ENCODE measurements at regions not wholly inside any gene's neighbourhood (a gene's known extent, or its start where the extent isn't known, plus 50 kb on each side); places are given as distances from the start of the nearest gene placed in this dataset.
"Not testable (repeated sequence)": the region's sequence is repeated elsewhere in the genome, so short reads cannot be mapped to it uniquely, and the experiment has no call there.

DNA sequence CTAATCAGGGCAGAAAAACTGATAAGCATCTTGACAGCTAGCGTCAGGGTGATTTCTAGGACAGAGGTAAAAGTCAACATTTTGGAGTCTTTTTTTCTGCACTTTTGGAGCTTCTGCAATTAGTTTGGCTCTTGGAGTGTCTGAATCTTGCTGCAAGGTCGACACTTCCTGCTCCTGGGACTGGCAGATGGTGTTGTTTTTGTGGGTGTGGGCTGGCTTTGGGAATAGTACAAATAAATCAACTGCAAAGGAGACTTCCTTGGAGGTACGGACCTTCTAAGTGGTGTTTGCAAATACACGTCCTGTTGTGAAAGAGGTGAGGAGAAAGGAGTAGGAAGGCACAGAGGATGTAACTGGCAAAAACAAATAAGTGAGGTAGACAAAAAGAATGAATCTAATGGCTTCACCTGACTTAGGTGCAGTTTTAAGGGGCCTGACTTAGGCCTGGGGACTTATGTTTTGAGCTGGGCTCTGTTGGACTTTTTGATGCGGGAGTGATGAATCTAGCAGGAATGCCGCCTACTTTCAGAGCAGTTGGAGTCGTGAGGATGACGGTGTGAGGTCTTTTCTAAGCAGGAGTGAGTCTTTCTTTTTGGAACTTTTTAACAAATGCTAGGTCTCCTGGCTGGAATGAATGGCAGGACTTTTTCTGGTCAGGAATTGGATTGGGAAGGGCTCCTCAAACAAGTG lies 195.1 kb downstream of the OTOP1 start:
- DNase-seq, result peak; percentile 25 to 30
- not testable (repeated sequence) for H3K27me3 ChIP-seq (ENCODE audit: control insufficient read depth in 3 of 3, insufficient read depth in 3 of 3, low read length in 3 of 3); H3K36me3 ChIP-seq (ENCODE audit: control insufficient read depth in 3 of 3, insufficient read depth in 2 of 3, low read depth in 1 of 3, low read length in 3 of 3); H3K4me3 ChIP-seq (ENCODE audit: low read depth in 1 of 3, low read length in 3 of 3); H3K4me1 ChIP-seq (ENCODE audit: control insufficient read depth in 3 of 3, insufficient read depth in 2 of 3, low read depth in 1 of 3, low read length in 2 of 3); H3K9me3 ChIP-seq (ENCODE audit: control insufficient read depth in 2 of 2, insufficient read depth in 1 of 2, low read depth in 1 of 2, low read length in 1 of 2); FAIRE-seq
- peak overlapping the region in 1 of 3 donors; percentile 91 for H3K27ac ChIP-seq (ENCODE audit: low read depth in 1 of 3, low read length in 2 of 3)
- WGBS, 3 donors, result 56 to 70% (median 61%) methylated on average over 8 of the region's 8 CpGs

DNA sequence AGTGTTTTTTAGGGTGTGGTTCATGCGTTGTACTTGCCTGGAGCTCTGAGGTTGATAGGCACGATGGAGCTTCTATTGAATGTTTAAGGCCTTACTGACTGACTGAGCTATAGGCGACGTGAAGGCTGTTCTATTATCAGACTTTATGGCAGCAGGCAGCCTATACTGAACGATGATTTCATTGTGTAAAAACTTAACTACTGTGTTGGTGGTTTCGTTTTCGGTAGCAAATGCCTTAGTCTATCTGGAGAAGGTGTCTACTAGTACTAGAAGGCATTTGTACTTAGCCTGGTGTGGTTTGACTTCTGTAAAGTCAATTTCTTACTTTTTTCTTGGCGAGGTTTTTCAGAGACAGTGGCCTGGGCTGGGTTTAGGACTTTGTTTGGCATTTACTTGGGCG lies 194.4 kb downstream of the OTOP1 start:
- peak overlapping the region in 2 of 3 donors; percentile 7 to 32 for H3K4me3 ChIP-seq (ENCODE audit: low read depth in 1 of 3, low read length in 3 of 3)
- peak; percentile 68 to 72 for DNase-seq

DNA sequence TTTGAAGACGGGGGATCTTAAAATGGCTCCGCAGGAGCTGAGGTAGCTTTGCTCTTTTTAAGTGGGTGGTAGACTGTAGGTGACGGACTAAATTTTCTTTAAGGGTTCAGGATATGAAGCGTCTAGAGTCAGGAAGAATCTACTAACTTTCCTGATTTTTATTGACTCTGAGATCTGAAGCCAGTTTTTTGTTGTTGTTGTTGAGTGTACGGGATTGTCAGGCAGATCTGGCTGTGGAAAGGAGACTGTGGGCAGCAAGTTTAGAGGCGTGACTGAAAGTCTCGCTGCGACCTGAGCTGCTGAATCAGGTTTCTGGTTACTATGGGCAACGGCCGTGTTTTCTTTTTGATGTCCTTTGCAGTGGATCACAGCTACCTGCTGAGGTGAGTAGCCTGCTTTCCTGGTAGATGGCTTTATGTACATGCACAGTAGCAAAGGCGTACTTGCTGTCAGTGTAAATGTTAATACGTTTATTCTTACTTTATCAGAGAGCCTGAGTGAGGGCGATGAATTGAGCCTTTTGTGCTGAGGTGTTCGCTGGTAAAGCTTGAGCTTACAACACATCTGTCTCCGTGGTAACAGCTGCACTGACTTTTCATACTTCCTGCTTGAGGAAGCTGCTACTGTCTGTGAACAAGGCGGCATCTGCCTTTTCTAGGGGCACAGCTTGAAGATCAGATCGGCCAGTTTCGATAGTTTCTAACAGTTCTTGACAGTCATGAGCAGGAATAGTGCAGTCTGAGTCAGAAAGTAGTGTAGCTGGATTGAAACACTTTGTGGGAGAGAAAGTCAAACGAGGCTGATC lies 193.7 kb downstream of the OTOP1 start:
- WGBS, 3 donors, result 22 to 37% (median 23%) methylated on average over 19 of the region's 19 CpGs
- peak; percentile 44 to 63 for DNase-seq
- not testable (repeated sequence) for H3K27me3 ChIP-seq (ENCODE audit: control insufficient read depth in 3 of 3, insufficient read depth in 3 of 3, low read length in 3 of 3); H3K36me3 ChIP-seq (ENCODE audit: control insufficient read depth in 3 of 3, insufficient read depth in 2 of 3, low read depth in 1 of 3, low read length in 3 of 3); H3K4me1 ChIP-seq (ENCODE audit: control insufficient read depth in 3 of 3, insufficient read depth in 2 of 3, low read depth in 1 of 3, low read length in 2 of 3); H3K9me3 ChIP-seq (ENCODE audit: control insufficient read depth in 2 of 2, insufficient read depth in 1 of 2, low read depth in 1 of 2, low read length in 1 of 2); FAIRE-seq
- Histone ChIP-seq H3K27ac (ENCODE audit: low read depth in 1 of 3, low read length in 2 of 3) (peak overlapping the region; percentile 5 to 91 (median 47)), H3K4me3 (ENCODE audit: low read depth in 1 of 3, low read length in 3 of 3) (peak overlapping the region in 2 of 3 donors; percentile 32 to 33)

More for the DNA sequence above, 194.4 kb downstream of the OTOP1 start:
- 12 to 54% (median 30%) methylated on average over 9 of the region's 9 CpGs for WGBS, 3 donors
- H3K4me1 ChIP-seq (ENCODE audit: control insufficient read depth in 3 of 3, insufficient read depth in 2 of 3, low read depth in 1 of 3, low read length in 2 of 3); H3K36me3 ChIP-seq (ENCODE audit: control insufficient read depth in 3 of 3, insufficient read depth in 2 of 3, low read depth in 1 of 3, low read length in 3 of 3); H3K27me3 ChIP-seq (ENCODE audit: control insufficient read depth in 3 of 3, insufficient read depth in 3 of 3, low read length in 3 of 3); H3K9me3 ChIP-seq (ENCODE audit: control insufficient read depth in 2 of 2, insufficient read depth in 1 of 2, low read depth in 1 of 2, low read length in 1 of 2); FAIRE-seq: not testable (repeated sequence)
- H3K27ac ChIP-seq (ENCODE audit: low read depth in 1 of 3, low read length in 2 of 3), result peak overlapping the region in 2 of 3 donors; percentile 47 to 91

DNA sequence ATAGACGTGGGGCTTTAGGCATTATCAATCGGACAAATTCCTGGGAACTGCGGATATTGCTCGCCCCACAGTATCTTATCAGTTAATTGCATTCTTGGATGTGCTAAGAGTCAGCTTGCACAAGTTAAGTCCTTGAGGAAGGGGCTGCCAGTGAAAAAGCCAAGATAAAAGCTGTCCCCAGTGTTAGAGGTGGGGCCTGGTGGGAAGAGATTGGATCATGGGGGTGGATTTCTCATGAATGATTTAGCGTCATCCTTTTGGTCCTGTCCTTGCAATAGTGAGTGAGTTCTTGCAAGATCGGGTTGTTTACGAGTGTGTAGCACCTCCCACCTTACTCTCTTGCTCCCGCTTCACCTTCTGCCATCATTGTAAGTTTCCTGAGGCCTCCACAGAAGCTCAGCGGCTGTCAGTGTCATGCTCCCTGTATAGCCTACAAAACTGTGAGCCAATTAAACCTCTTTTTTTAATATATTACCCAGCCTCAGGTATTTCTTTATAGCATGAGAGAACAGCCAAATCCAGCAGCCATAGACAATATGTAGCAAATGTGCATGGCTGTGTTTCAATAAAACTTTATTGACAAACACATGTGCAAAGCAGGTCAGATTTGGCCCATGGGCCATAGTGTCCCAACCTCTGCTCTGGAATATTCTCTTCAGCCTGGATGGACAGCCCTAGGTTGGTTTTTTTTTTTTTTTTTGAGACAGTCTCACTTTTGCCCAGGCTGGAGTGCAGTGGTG lies 189.2 kb downstream of the OTOP1 start:
- H3K27ac ChIP-seq (ENCODE audit: low read depth in 1 of 3, low read length in 2 of 3); DNase-seq; H3K27me3 ChIP-seq (ENCODE audit: control insufficient read depth in 3 of 3, insufficient read depth in 3 of 3, low read length in 3 of 3); FAIRE-seq; H3K4me1 ChIP-seq (ENCODE audit: control insufficient read depth in 3 of 3, insufficient read depth in 2 of 3, low read depth in 1 of 3, low read length in 2 of 3); H3K4me3 ChIP-seq (ENCODE audit: low read depth in 1 of 3, low read length in 3 of 3); H3K9me3 ChIP-seq (ENCODE audit: control insufficient read depth in 2 of 2, insufficient read depth in 1 of 2, low read depth in 1 of 2, low read length in 1 of 2); H3K36me3 ChIP-seq (ENCODE audit: control insufficient read depth in 3 of 3, insufficient read depth in 2 of 3, low read depth in 1 of 3, low read length in 3 of 3): not testable (repeated sequence)
- 78 to 94% (median 87%) methylated on average over 9 of the region's 9 CpGs for WGBS, 3 donors

DNA sequence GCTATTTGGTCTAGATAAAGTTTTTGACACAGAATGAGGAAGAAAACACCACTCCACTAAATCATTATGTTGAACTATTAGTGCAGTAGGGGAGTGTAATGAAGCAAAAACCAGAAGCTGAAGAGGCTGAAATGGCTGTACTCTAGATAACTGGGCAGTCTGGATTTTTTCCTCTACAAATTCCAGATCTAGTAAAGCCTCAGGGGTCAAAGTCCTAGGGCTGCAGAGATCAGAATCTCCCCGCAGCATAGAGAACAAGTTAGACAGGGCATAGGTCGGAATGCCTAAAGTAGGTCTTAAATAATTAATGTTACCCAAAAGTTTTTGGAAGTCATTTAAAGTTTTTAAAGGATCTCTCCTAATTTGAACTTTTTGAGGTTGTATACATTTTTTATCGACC lies 180.9 kb downstream of the OTOP1 start:
- H3K9me3 ChIP-seq (ENCODE audit: control insufficient read depth in 2 of 2, insufficient read depth in 1 of 2, low read depth in 1 of 2, low read length in 1 of 2); FAIRE-seq; H3K36me3 ChIP-seq (ENCODE audit: control insufficient read depth in 3 of 3, insufficient read depth in 2 of 3, low read depth in 1 of 3, low read length in 3 of 3); H3K27me3 ChIP-seq (ENCODE audit: control insufficient read depth in 3 of 3, insufficient read depth in 3 of 3, low read length in 3 of 3); H3K4me3 ChIP-seq (ENCODE audit: low read depth in 1 of 3, low read length in 3 of 3); H3K4me1 ChIP-seq (ENCODE audit: control insufficient read depth in 3 of 3, insufficient read depth in 2 of 3, low read depth in 1 of 3, low read length in 2 of 3); H3K27ac ChIP-seq (ENCODE audit: low read depth in 1 of 3, low read length in 2 of 3): not testable (repeated sequence)
- DNase-seq, result peak; percentile 54 to 68
- WGBS, 3 donors, result 10 to 39% (median 22%) methylated on average over 3 of the region's 3 CpGs

DNA sequence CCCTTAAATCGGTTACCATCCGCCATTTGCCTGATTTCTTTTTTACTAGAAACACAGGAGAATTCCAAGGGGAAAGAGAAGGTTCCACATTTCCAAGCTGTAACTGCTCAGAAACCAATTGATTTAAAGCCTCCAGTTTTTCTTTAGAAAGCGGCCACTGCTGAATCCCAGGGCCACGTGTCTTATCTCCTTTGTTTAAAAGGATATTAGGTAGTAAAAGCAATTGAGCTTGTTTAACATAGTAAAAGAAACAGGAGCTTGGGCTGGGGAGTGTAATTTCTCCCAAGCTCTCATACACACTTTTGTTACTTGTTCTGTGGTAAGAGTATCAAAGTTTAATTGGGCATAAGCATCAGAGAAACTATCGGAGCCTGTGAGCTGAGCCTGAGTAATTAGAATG lies 180.0 kb downstream of the OTOP1 start:
- H3K27ac ChIP-seq (ENCODE audit: low read depth in 1 of 3, low read length in 2 of 3); FAIRE-seq; H3K4me1 ChIP-seq (ENCODE audit: control insufficient read depth in 3 of 3, insufficient read depth in 2 of 3, low read depth in 1 of 3, low read length in 2 of 3); H3K4me3 ChIP-seq (ENCODE audit: low read depth in 1 of 3, low read length in 3 of 3); H3K9me3 ChIP-seq (ENCODE audit: control insufficient read depth in 2 of 2, insufficient read depth in 1 of 2, low read depth in 1 of 2, low read length in 1 of 2); H3K36me3 ChIP-seq (ENCODE audit: control insufficient read depth in 3 of 3, insufficient read depth in 2 of 3, low read depth in 1 of 3, low read length in 3 of 3); H3K27me3 ChIP-seq (ENCODE audit: control insufficient read depth in 3 of 3, insufficient read depth in 3 of 3, low read length in 3 of 3): not testable (repeated sequence)
- DNase-seq, result peak in 1 of 2 donors; percentile 27
- 22 to 38% (median 34%) methylated on average over 3 to 5 of the region's 5 CpGs for WGBS, 3 donors

DNA sequence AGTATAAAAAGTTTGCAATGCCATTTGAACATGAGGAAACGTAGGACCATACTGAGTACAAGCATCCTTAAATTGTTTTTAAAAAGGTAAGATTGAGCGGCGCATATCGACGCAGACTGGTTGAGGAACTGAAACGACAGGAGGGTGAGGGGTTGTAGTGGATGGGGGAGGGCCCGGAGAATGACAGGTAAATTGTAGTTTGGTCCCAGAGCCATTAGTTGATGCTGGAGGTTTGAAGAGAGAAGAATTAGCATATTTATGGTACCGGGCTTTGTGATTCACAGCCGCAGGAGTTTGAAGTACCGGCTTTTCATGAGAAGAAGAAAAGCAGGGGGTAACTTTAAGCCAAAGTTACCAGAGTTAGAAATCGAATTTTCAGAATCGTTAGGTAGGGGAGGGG lies 179.5 kb downstream of the OTOP1 start:
- not testable (repeated sequence) for H3K27me3 ChIP-seq (ENCODE audit: control insufficient read depth in 3 of 3, insufficient read depth in 3 of 3, low read length in 3 of 3); H3K27ac ChIP-seq (ENCODE audit: low read depth in 1 of 3, low read length in 2 of 3); H3K9me3 ChIP-seq (ENCODE audit: control insufficient read depth in 2 of 2, insufficient read depth in 1 of 2, low read depth in 1 of 2, low read length in 1 of 2); FAIRE-seq; DNase-seq; H3K4me1 ChIP-seq (ENCODE audit: control insufficient read depth in 3 of 3, insufficient read depth in 2 of 3, low read depth in 1 of 3, low read length in 2 of 3); H3K36me3 ChIP-seq (ENCODE audit: control insufficient read depth in 3 of 3, insufficient read depth in 2 of 3, low read depth in 1 of 3, low read length in 3 of 3); H3K4me3 ChIP-seq (ENCODE audit: low read depth in 1 of 3, low read length in 3 of 3)
- 18 to 54% (median 53%) methylated on average over 12 of the region's 12 CpGs for WGBS, 3 donors

DNA sequence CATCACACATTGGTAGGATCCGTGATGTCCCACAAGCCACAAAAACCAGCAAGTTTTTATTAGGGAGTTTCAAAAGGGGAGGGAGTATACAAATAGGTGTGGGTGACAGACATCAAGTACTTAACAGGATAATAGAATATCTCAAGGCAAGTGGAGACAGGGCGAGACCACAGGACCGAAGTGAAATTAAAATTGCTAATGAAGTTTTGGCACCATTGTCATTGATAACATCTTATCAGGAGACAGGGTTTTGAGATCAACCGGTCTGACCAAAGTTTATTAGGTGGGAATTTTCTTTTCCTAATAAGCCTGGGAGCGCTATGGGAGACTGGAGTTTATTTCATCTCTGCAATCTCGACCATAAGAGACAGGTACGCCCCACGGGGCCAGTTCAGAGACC lies 178.5 kb downstream of the OTOP1 start:
- not testable (repeated sequence) for H3K4me1 ChIP-seq (ENCODE audit: control insufficient read depth in 3 of 3, insufficient read depth in 2 of 3, low read depth in 1 of 3, low read length in 2 of 3); H3K27me3 ChIP-seq (ENCODE audit: control insufficient read depth in 3 of 3, insufficient read depth in 3 of 3, low read length in 3 of 3); DNase-seq; H3K36me3 ChIP-seq (ENCODE audit: control insufficient read depth in 3 of 3, insufficient read depth in 2 of 3, low read depth in 1 of 3, low read length in 3 of 3); H3K4me3 ChIP-seq (ENCODE audit: low read depth in 1 of 3, low read length in 3 of 3); H3K9me3 ChIP-seq (ENCODE audit: control insufficient read depth in 2 of 2, insufficient read depth in 1 of 2, low read depth in 1 of 2, low read length in 1 of 2); FAIRE-seq; H3K27ac ChIP-seq (ENCODE audit: low read depth in 1 of 3, low read length in 2 of 3)
- WGBS, 3 donors, result 25 to 55% (median 52%) methylated on average over 7 to 8 of the region's 8 CpGs
